Hematopoietic multipotent progenitor cell treated with erythropoietin and hydrocortisone succinate and interleukin-3 and kit ligand, for 6 days (in vitro differentiated cells): ENCODE measurements at regions not wholly inside any gene's neighbourhood (a gene's known extent, or its start where the extent isn't known, plus 50 kb on each side); places are given as distances from the start of the nearest gene placed in this dataset.

Experiments used
- DNase-seq: peaks from one replicate; pipeline ENCODE4 v3.0.0-alpha.2; 2015

GRCh38 chr2:41504532-41504931, 543.3 kb upstream of the PKDCC start:
- no peak for DNase-seq

DNA sequence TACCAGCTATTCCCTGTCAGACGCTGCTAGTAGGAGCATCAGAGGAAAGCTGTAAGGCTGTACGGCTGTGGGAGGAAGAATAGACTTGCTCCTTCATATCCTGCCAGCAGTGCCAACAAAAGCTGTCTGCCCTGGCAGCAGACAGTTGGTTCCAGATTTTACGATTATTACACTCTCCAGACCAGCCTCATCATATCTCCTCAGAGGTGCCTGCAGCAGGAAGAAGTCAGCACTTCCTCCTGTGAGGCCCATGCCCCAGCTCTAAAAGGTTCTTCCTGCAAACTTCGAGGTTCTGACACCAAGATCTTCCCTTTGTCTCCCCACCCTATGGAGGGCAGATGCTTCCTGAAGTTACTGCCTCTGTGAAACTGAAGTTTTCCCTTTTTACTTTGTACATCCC, 537.7 kb upstream of the PKDCC start:
- peak; percentile 2 for DNase-seq

- DNase-seq: no peak
Measured at GRCh38 chr2:41521211-41521610, 526.6 kb upstream of the PKDCC start.

GRCh38 chr2:41527525-41528323, 520.1 kb upstream of the PKDCC start:
- DNase-seq: no peak

- no peak for DNase-seq
Measured at GRCh38 chr2:41535575-41535974, 512.2 kb upstream of the PKDCC start.

GRCh38 chr2:41540272-41540998, 507.4 kb upstream of the PKDCC start:
- DNase-seq: no peak

DNA sequence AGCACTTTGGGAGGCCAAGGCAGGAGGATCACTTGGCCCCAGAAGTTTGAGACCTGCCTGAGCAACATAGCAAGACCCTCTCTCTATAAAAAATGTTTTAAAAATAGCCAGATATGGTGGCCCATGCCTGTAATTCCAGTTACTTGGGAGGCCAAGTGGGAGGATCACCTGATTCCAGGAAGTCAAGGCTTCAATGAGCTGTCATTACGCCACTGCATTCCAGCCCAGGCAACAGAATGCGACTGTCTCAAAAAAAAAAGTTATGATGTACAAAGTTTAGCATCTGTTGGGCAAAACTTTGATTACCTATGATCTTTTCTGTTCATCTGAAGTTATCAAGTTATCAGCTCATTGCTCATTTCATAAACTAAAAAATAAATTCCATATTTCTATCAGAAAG, 504.1 kb upstream of the PKDCC start:
- DNase-seq: no peak

GRCh38 chr2:41544709-41545108, 503.1 kb upstream of the PKDCC start:
- no peak for DNase-seq

DNA sequence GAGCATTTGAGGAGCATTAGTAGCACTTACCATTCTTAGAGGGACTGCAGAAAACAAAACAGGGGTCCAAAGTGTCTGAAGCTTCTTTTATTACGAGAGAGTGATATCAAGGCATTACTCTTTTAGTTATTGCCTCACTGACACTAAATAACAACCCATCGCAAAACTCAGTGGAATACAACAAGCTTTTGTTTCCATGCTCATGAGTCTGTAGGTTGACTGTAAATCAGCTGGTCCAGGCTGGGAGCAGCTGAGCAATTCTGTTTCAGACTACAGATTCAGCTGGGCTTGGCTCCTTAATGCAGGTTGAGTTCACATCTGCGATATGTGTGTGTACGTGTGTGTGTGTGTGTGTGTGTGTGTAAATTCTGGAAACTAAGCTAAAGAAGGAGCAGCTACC, 501.8 kb upstream of the PKDCC start:
- no peak for DNase-seq

- no peak for DNase-seq
Measured at GRCh38 chr2:41568648-41569047, 479.2 kb upstream of the PKDCC start.

- no peak for DNase-seq
Measured at GRCh38 chr2:41572154-41572553, 475.7 kb upstream of the PKDCC start.

- no peak for DNase-seq
Measured at GRCh38 chr2:41576423-41576822, 471.4 kb upstream of the PKDCC start.

DNA sequence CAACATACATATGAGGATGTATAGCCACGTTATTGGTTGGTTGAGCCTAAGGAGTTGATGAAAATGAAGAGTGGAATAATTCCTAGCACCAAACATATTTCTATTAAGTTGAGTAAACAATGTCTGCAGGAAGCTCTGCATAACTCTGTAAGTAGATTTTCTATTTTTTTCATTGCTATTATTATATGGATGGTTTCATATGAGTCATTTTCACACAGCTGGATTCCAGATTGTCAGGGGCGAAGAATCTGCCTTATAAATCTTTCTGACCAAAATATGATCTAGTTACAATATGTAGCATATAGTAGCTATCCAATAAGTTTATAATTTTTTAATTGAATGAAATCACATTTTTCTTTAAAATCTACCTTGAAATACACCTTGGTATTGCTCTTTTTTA, 468.0 kb upstream of the PKDCC start:
- DNase-seq: no peak

DNA sequence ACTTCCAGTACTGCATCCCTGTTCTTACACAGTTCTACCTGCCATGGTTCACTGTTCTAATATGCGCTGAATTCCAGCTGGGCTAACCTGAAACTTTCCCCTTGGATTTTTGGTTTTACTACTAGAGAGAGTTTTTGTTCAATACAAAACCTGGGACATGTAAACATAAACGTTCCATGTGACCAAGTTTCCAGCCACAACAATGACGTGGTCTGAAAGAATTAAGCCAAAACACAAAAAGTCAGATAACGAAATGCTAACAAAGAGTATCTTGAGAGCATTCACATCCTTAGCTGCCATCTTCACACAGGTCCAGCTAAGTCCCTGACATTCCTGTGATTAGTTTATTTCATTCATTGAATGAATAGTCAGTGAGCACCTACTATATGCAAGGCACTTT, 467.0 kb upstream of the PKDCC start:
- no peak for DNase-seq

- DNase-seq: no peak
Measured at GRCh38 chr2:41595240-41595639, 452.6 kb upstream of the PKDCC start.

GRCh38 chr2:41597680-41598079, 450.1 kb upstream of the PKDCC start:
- no peak for DNase-seq

DNA sequence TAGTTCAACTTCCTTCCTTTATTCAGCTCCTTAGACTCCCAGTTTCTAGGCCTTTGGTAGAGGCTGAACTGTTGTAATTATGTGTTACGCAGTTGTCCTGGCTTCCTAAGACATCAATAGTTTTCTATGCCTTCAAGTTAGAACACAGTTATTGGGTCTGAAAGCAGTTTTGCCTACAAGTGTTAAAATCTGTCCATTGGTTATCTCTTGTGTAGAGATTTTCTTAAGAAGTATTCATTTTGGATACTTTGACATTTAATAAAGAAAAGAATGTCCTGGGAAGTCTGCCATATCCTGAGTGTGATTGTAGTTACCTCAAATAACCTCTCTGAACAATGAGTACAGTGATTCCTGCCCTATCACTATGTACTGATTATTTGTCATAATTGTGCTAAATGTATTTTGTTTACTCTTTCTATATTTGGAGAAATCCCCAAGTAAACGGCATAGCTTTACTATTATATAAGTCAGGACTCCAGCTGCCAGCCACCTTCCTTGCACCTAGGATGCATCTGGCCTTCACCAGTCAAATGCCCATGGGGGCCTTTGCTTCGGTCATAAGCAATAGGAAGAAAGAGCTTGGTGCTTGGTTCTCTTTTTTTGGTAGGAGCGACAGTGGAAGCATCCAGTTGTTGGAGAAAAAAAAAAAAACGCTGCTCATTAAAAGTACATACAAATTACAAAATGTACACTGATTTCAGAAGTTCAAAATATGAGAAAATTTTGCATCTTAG, 449.5 kb upstream of the PKDCC start:
- DNase-seq: no peak

DNA sequence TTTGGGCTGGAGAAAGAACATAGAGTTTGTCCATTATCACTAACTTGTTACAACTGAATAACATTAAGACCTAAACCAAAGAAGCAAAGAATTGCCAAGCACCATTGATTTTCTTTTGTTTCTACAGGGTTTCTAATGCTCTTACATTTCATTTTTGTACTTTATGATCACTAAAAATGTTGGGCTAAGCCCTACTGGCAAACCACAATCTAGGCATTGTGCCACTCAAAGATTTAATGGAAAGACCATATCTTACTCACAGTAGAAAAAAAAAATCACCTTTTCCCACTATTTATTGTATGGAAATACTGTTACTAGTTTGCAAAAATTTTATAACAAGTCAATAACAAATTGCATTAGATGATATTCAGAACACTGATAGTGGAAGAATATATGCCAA, 447.4 kb upstream of the PKDCC start:
- DNase-seq: no peak

- DNase-seq: no peak
Measured at GRCh38 chr2:41602341-41602740, 445.5 kb upstream of the PKDCC start.

DNA sequence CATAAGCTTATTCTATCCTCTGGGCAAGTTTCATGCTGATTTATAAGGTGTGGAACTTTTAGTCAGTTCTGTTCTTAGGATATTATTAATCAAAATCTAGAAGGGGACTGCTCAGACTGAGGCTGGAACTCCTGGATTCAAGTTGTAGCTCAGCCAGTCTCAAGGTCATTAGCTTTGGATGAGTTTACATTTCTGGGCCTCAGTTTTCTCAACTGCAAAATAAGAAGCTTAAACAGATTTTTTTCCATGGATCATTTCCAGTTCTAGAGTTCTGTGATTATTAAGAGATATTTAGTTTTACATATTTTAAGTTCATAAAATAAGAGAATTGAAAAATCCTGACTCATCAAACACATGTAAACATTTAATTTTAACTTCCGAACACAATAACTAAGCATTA, 442.5 kb upstream of the PKDCC start:
- no peak for DNase-seq

DNA sequence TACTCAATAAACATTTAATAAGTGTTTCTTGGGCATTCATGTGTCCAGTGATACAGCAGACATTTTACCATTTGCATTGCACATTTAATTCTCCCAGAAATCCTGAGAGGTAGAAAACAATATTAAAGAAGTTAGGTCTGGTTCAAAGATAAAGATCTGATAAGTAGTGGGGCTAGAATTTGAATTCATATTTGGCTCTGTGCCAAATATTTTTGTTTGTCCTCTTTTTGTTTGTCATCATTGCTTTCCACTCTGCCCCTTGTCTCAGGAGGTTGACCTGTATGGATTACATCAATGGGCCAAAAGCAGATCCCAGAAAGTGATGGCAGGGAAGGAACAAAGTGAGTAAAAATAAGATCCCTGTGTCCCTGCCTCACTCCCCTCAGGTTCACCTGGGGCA, 441.9 kb upstream of the PKDCC start:
- DNase-seq: no peak

DNA sequence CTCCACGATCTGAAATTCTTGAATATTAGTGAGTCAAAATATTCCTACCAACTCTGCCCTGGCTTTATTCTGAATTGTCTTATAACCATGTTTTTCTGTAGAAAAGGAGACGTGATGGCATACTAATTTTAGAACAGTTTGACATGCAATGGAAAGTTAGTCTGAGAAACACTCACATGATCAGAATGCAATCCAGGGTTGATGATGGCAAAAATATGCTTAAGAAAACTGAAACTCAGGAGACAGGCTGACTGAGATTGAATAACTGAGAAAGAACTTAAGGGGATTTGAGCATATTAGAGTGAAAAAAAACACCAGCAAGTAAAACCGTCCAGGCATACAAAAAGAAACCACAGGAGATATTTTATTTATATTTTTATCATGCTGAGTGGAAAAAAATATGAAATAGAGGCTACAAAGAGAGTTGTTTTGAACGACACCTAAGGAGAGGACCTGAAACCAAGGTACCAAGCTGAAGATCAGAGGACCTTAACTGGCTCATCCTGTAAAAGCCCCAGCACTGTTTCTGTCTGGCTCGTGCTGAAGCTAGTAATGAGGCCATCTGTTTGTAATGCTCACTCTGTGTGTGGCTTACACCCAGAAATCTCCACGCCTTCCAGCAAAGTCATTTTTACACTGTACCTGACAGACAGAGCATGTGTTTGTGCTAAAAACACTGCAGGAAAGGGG, 437.2 kb upstream of the PKDCC start:
- DNase-seq: no peak

DNA sequence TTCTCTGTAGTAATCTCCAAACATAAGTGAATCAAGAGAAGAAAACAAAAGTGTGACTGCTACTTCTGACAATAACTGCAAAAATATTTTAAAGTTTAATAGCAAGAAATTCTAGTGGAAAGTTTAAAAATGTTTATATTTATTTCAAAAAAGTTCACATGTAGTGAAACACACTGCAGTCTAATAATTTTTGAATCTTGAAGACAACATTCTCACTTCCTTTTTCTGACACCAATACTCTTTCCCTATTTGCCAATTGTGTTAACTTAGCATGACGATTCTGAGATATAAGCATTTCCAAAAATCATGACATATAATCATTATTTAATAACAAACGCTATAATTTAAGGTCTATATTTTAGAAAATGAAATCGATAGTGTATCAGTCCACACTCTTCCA, 429.1 kb upstream of the PKDCC start:
- DNase-seq: no peak
